Right lobe of liver (tissue), 4 donors: ENCODE measurements at regions not wholly inside any gene's neighbourhood (a gene's known extent, or its start where the extent isn't known, plus 50 kb on each side); places are given as distances from the start of the nearest gene placed in this dataset.

Experiments used
- POLR2A ChIP-seq: fragments of 450-650 bp; IDR thresholded peaks from one replicate; pipeline ENCODE4 v1.6.1; 2017; ENCODE audit warnings: antibody characterized with exemption, mild to moderate bottlenecking
- TF ChIP-seq, protein P1 (sequence below), 4 donors: fragments of 200-600 bp in 3 of 4; fragments of 450-650 bp in 1 of 4; IDR thresholded peaks; one replicate each; pipeline versions ENCODE4 v1.5.1 to v1.8.0; 2016 to 2022; ENCODE audit warnings: antibody characterized with exemption in 4 of 4, mild to moderate bottlenecking in 2 of 4
- donor health status: DM: no; HTN: no; CAD: no.
- donor health status: DM: no; HTN: no; CAD: no.
- donor health status: DM: no; HTN: yes; CAD: no.

DNA sequence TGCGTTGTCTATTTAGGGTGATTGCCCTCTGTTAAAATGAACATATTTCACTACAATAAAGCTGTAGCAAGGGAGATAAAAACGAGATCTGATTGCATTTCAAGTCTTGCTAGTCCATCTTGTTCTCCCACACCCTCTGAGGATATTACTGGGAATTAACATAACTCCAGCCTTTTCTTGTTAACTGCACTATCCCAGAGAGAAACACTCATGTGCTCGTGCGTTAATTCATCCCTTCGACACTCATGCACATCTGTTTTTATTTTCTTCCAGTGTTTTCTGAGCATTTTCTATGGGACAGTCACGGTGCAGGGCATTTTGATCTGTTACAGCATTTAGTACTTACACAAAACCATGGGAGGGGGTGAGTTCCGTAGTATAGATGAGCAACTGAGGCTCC, 202.1 kb downstream of the CYLD start:
- TF ChIP-seq, protein P1, sequence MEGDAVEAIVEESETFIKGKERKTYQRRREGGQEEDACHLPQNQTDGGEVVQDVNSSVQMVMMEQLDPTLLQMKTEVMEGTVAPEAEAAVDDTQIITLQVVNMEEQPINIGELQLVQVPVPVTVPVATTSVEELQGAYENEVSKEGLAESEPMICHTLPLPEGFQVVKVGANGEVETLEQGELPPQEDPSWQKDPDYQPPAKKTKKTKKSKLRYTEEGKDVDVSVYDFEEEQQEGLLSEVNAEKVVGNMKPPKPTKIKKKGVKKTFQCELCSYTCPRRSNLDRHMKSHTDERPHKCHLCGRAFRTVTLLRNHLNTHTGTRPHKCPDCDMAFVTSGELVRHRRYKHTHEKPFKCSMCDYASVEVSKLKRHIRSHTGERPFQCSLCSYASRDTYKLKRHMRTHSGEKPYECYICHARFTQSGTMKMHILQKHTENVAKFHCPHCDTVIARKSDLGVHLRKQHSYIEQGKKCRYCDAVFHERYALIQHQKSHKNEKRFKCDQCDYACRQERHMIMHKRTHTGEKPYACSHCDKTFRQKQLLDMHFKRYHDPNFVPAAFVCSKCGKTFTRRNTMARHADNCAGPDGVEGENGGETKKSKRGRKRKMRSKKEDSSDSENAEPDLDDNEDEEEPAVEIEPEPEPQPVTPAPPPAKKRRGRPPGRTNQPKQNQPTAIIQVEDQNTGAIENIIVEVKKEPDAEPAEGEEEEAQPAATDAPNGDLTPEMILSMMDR (IDR thresholded peaks at IDR 0.05): no peak
- TF ChIP-seq POLR2A: no peak
